ENCODE measurements at regions not wholly inside any gene's neighbourhood (a gene's known extent, or its start where the extent isn't known, plus 50 kb on each side); places are given as distances from the start of the nearest gene placed in this dataset.
"Not testable (repeated sequence)": the region's sequence is repeated elsewhere in the genome, so short reads cannot be mapped to it uniquely, and the experiment has no call there.

GRCh38 chrY:10958122-10958521, 1430.4 kb downstream of the TSPY10 start:
- not testable (repeated sequence) for DNase-seq; H3K27me3 Mint-ChIP-seq (ENCODE audit: insufficient read depth); H3K36me3 Mint-ChIP-seq (ENCODE audit: low read depth); H3K4me1 ChIP-seq (ENCODE audit: control insufficient read depth, insufficient read depth, low read length); H3K36me3 ChIP-seq (ENCODE audit: control insufficient read depth, insufficient read depth, low read length); H3K27ac Mint-ChIP-seq; H3K27me3 ChIP-seq (ENCODE audit: control insufficient read depth, insufficient read depth, low read length, poor library complexity, severe bottlenecking); H3K4me1 Mint-ChIP-seq; H3K4me3 Mint-ChIP-seq; H3K27ac ChIP-seq (ENCODE audit: low read depth, low read length); H3K4me3 ChIP-seq (ENCODE audit: low read length); H3K9ac ChIP-seq (ENCODE audit: extremely low read depth, low read length, poor library complexity, severe bottlenecking)
- H3K9me3 ChIP-seq (ENCODE audit: control insufficient read depth, low read length) = peaks cover 70% of the 10 kb centered on the region
- 38 to 46% methylated on average over 3 of the region's 3 CpGs for WGBS, 2 experiments (ENCODE audit: insufficient coverage in 1 of 2, insufficient read length in 1 of 2)
- peaks cover 50% of the 10 kb centered on the region for H3K9me3 Mint-ChIP-seq

DNA sequence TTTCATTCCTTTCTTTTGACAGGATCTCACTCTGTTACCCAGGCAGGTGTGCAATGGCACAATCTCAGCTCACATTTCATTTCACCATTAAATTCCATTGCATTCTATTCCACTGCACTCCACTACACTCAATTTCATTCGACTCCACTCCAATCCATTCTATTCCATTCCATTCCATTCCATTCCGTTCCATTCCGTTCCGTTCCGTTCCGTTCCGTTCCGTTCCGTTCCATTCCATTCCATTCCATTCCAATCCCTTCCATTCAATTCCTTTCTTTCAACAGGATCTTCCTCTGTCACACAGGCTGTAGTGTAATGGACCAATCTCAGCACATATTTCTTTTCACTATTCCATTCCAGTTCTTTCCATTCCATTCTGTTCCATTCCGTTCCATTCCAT, 1445.7 kb downstream of the TSPY10 start:
- peak overlapping the region; percentile 32 for H3K4me3 ChIP-seq (ENCODE audit: low read length)
- H3K4me1 ChIP-seq (ENCODE audit: control insufficient read depth, insufficient read depth, low read length) = no peaks in the 10 kb centered on the region
- no peak overlapping the region for H3K9ac ChIP-seq (ENCODE audit: extremely low read depth, low read length, poor library complexity, severe bottlenecking)
- peaks cover 86% of the 10 kb centered on the region for H3K9me3 ChIP-seq (ENCODE audit: control insufficient read depth, low read length)
- DNase-seq = no peak
- no peak overlapping the region for H3K27ac Mint-ChIP-seq
- WGBS, 2 experiments (ENCODE audit: insufficient coverage in 1 of 2, insufficient read length in 1 of 2) = 63 to 67% methylated on average over 7 to 10 of the region's 10 CpGs
- no peaks in the 10 kb centered on the region for H3K27me3 ChIP-seq (ENCODE audit: control insufficient read depth, insufficient read depth, low read length, poor library complexity, severe bottlenecking)
- peaks cover 49% of the 10 kb centered on the region for H3K9me3 Mint-ChIP-seq
- H3K4me1 Mint-ChIP-seq = no peaks in the 10 kb centered on the region
- TF ChIP-seq CTCF (conservative IDR thresholded peaks at IDR 0.05) = no peak
- no peak overlapping the region for H3K27ac ChIP-seq (ENCODE audit: low read depth, low read length)
- H3K4me3 Mint-ChIP-seq = no peak overlapping the region
- H3K27me3 Mint-ChIP-seq (ENCODE audit: insufficient read depth) = no peaks in the 10 kb centered on the region
- no peaks in the 10 kb centered on the region for H3K36me3 Mint-ChIP-seq (ENCODE audit: low read depth)
- no peaks in the 10 kb centered on the region for H3K36me3 ChIP-seq (ENCODE audit: control insufficient read depth, insufficient read depth, low read length)

DNA sequence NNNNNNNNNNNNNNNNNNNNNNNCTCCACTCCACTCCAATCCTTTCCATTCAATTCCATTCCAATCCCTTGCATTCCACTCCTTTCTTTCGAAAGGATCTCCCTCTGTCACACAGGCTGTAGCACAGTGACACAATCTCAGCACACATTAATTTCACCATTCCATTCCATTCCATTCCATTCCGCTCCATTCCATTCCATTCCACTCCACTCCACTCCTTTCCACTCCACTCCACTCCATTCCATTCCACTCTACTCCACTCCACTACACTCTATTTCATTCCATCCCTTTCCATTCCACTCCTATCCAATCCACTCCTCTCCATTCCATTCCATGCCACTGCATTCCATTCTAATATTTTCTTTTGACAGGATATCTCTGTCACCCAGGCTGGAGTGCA, 1459.0 kb downstream of the TSPY10 start:
- no peak overlapping the region for H3K27ac Mint-ChIP-seq
- TF ChIP-seq CTCF (conservative IDR thresholded peaks at IDR 0.05) = no peak

DNA sequence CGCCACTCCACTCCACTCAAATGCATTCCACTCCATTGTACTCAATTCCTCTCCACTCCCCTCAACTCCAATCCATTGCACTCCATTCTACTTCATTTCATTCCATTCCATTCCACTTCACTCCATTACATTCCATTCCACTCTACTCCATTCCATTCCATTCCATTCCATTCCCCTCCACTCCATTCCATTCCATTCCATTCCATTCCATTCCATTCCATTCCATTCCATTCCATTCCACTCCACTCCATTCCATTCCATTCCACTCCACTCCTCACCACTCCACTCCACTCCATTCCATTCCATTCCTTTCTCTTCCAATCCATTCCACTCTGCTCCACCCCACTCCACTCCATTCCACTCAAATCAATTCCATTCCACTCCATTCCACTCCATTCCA, 1459.9 kb downstream of the TSPY10 start:
- no peaks in the 10 kb centered on the region for H3K4me1 ChIP-seq (ENCODE audit: control insufficient read depth, insufficient read depth, low read length)
- Mint-ChIP-seq H3K4me3 (no peak overlapping the region), H3K36me3 (ENCODE audit: low read depth) (peaks cover 5% of the 10 kb centered on the region), H3K27ac (no peak overlapping the region), H3K4me1 (no peaks in the 10 kb centered on the region), H3K9me3 (peaks cover 64% of the 10 kb centered on the region), H3K27me3 (ENCODE audit: insufficient read depth) (no peaks in the 10 kb centered on the region)
- peak overlapping the region; percentile 36 for H3K4me3 ChIP-seq (ENCODE audit: low read length)
- DNase-seq = no peak
- no peak overlapping the region for H3K9ac ChIP-seq (ENCODE audit: extremely low read depth, low read length, poor library complexity, severe bottlenecking)
- H3K27me3 ChIP-seq (ENCODE audit: control insufficient read depth, insufficient read depth, low read length, poor library complexity, severe bottlenecking) = no peaks in the 10 kb centered on the region
- H3K9me3 ChIP-seq (ENCODE audit: control insufficient read depth, low read length) = peaks cover 92% of the 10 kb centered on the region
- TF ChIP-seq CTCF (conservative IDR thresholded peaks at IDR 0.05) = no peak
- H3K27ac ChIP-seq (ENCODE audit: low read depth, low read length) = no peak overlapping the region
- H3K36me3 ChIP-seq (ENCODE audit: control insufficient read depth, insufficient read depth, low read length) = no peaks in the 10 kb centered on the region
- WGBS, 2 experiments (ENCODE audit: insufficient coverage in 1 of 2, insufficient read length in 1 of 2) = 43 to 47% methylated on average over 1 of the region's 1 CpG

More for the DNA sequence above, 1459.0 kb downstream of the TSPY10 start:
- Histone ChIP-seq H3K9ac (ENCODE audit: extremely low read depth, low read length, poor library complexity, severe bottlenecking) (no peak overlapping the region), H3K9me3 (ENCODE audit: control insufficient read depth, low read length) (peaks cover 92% of the 10 kb centered on the region), H3K36me3 (ENCODE audit: control insufficient read depth, insufficient read depth, low read length) (no peaks in the 10 kb centered on the region), H3K27me3 (ENCODE audit: control insufficient read depth, insufficient read depth, low read length, poor library complexity, severe bottlenecking) (no peaks in the 10 kb centered on the region), H3K4me3 (ENCODE audit: low read length) (peak overlapping the region; percentile 60), H3K4me1 (ENCODE audit: control insufficient read depth, insufficient read depth, low read length) (no peaks in the 10 kb centered on the region), H3K27ac (ENCODE audit: low read depth, low read length) (no peak overlapping the region)
- WGBS, 2 experiments (ENCODE audit: insufficient coverage in 1 of 2, insufficient read length in 1 of 2) = 59 to 70% methylated on average over 1 to 2 of the region's 2 CpGs
- H3K36me3 Mint-ChIP-seq (ENCODE audit: low read depth) = peaks cover 5% of the 10 kb centered on the region
- H3K4me1 Mint-ChIP-seq = no peaks in the 10 kb centered on the region
- H3K9me3 Mint-ChIP-seq = peaks cover 64% of the 10 kb centered on the region
- no peaks in the 10 kb centered on the region for H3K27me3 Mint-ChIP-seq (ENCODE audit: insufficient read depth)
- DNase-seq = no peak
- no peak overlapping the region for H3K4me3 Mint-ChIP-seq

All from endodermal cell (in vitro differentiated cells).